ENCODE measurements at regions not wholly inside any gene's neighbourhood (a gene's known extent, or its start where the extent isn't known, plus 50 kb on each side); places are given as distances from the start of the nearest gene placed in this dataset.

DNA sequence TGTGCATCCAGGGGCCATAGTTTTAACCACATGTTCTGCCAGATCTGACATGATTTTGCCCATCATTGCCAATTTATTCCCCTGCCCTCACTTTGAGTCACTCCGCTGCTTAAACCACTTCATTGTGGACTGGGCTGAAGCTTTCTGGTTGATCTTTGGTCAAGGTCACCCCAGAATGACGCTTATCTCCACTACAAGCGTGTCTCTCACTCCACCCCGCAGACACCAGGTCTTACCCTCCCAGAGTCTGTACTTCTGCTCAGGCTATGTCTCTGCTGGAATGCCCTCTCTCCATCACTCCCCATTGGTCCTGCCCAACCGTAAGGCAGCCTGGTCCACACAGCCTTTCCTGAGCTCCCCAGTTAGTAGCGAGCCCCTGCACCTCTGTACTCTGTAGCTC, 170.5 kb upstream of the SYT13 start:
- TF ChIP-seq ESRRG (CRISPR knock-in tag; IDR thresholded peaks at IDR 0.05), result no peak

DNA sequence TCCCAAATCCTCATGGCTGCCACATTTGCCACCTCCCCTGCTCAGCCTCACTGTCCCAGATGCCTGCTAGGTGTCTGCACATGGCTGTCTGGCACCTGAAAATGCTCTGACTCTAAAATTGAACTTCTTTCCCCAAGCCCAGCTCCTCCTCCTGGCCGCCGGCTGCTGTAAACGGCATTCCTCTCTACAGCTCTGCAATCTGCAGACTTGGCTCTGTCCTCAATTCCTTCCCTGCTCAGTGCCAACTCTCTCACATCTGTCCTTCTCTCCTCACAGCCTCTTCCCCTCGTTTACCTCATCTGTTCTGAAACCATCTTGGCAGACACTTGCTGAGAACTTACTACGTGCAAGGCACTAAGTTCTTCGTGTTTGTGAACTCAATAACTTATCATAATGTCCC, 169.4 kb upstream of the SYT13 start:
- no peak for ATAC-seq
- TF ChIP-seq ZFP30 (CRISPR knock-in tag; IDR thresholded peaks at IDR 0.05) (no peak), CREB5 (CRISPR knock-in tag; IDR thresholded peaks at IDR 0.05; ENCODE audit: low read depth) (no peak), ZNF565 (CRISPR knock-in tag; conservative IDR thresholded peaks at IDR 0.05; ENCODE audit: low read depth) (no peak), TSHZ2 (CRISPR knock-in tag; IDR thresholded peaks at IDR 0.05) (no peak), ESRRG (CRISPR knock-in tag; IDR thresholded peaks at IDR 0.05) (no peak), ZNF70 (CRISPR knock-in tag; IDR thresholded peaks at IDR 0.05) (no peak), PATZ1 (CRISPR knock-in tag; IDR thresholded peaks at IDR 0.05; ENCODE audit: borderline replicate concordance) (no peak), TOX (CRISPR knock-in tag; IDR thresholded peaks at IDR 0.05; ENCODE audit: borderline replicate concordance) (no peak), ZFP3 (CRISPR knock-in tag; IDR thresholded peaks at IDR 0.05) (no peak), PPARA (CRISPR knock-in tag; IDR thresholded peaks at IDR 0.05; ENCODE audit: borderline replicate concordance) (no peak), RARB (CRISPR knock-in tag; IDR thresholded peaks at IDR 0.05) (no peak), TCF4 (CRISPR knock-in tag; IDR thresholded peaks at IDR 0.05; ENCODE audit: borderline replicate concordance) (no peak)

More for the DNA sequence above, 170.5 kb upstream of the SYT13 start:
- ATAC-seq, result no peak

DNA sequence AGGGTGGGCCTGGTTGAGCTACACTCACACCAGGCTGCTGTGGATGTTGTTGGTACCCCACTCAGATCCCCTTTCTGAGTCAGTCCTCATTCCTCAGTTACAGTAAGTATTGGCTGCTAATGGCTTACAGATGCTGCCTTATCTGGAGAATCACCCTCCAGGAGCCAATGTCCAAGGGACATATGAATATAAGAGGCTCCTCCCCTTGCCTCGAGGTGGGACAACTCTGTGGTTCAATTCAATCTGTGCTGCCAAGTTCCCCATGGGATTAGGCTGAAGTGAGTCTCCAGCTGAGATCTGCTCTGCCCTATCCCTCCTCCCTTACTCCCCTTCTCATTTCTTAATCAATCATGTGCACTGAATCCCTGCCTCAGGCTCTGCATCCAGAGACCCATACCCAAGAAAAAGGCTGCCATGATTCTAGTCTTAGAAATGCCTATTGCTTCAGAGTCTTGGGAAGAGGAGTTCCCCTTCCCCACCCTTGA, 168.8 kb upstream of the SYT13 start:
- no peak for ATAC-seq
- TF ChIP-seq ZNF70 (CRISPR knock-in tag; IDR thresholded peaks at IDR 0.05) (no peak), SNAI2 (CRISPR knock-in tag; IDR thresholded peaks at IDR 0.05) (no peak), ZNF565 (CRISPR knock-in tag; conservative IDR thresholded peaks at IDR 0.05; ENCODE audit: low read depth) (no peak), PPARA (CRISPR knock-in tag; IDR thresholded peaks at IDR 0.05; ENCODE audit: borderline replicate concordance) (no peak), CSRNP3 (CRISPR knock-in tag; IDR thresholded peaks at IDR 0.05) (no peak), ZFP30 (CRISPR knock-in tag; IDR thresholded peaks at IDR 0.05) (no peak), TSHZ2 (CRISPR knock-in tag; IDR thresholded peaks at IDR 0.05) (no peak), OSR1 (CRISPR knock-in tag; IDR thresholded peaks at IDR 0.05) (no peak), CSDC2 (CRISPR knock-in tag; IDR thresholded peaks at IDR 0.05) (no peak), ESRRG (CRISPR knock-in tag; IDR thresholded peaks at IDR 0.05) (no peak), ZC3H10 (CRISPR knock-in tag; IDR thresholded peaks at IDR 0.05) (no peak), ZNF8 (CRISPR knock-in tag; IDR thresholded peaks at IDR 0.05) (no peak), POU6F1 (CRISPR knock-in tag; IDR thresholded peaks at IDR 0.05; ENCODE audit: borderline replicate concordance, low read depth) (no peak), ISL1 (CRISPR knock-in tag; IDR thresholded peaks at IDR 0.05) (no peak), PATZ1 (CRISPR knock-in tag; IDR thresholded peaks at IDR 0.05; ENCODE audit: borderline replicate concordance) (no peak)
